GM18511 (cell line): ENCODE measurements at regions not wholly inside any gene's neighbourhood (a gene's known extent, or its start where the extent isn't known, plus 50 kb on each side); places are given as distances from the start of the nearest gene placed in this dataset.
"Not testable (repeated sequence)": the region's sequence is repeated elsewhere in the genome, so short reads cannot be mapped to it uniquely, and the experiment has no call there.

Experiments
- ATAC-seq: cut with Tn5 transposase; IDR thresholded peaks from one replicate; pipeline ENCODE4 v1.9.1; 2021; ENCODE audit warnings: mild to moderate bottlenecking, moderate library complexity; ENCODE audit not compliant: unreplicated experiment

- no peak for ATAC-seq
Observed at GRCh38 chr5:4013106-4013898, 417.7 kb downstream of the IRX1 start.

GRCh38 chr5:4015709-4016108 lies 420.1 kb downstream of the IRX1 start:
- ATAC-seq = no peak

GRCh38 chr5:4017076-4017803 lies 421.6 kb downstream of the IRX1 start:
- no peak for ATAC-seq

GRCh38 chr5:4018007-4018406 lies 422.4 kb downstream of the IRX1 start:
- no peak for ATAC-seq

DNA sequence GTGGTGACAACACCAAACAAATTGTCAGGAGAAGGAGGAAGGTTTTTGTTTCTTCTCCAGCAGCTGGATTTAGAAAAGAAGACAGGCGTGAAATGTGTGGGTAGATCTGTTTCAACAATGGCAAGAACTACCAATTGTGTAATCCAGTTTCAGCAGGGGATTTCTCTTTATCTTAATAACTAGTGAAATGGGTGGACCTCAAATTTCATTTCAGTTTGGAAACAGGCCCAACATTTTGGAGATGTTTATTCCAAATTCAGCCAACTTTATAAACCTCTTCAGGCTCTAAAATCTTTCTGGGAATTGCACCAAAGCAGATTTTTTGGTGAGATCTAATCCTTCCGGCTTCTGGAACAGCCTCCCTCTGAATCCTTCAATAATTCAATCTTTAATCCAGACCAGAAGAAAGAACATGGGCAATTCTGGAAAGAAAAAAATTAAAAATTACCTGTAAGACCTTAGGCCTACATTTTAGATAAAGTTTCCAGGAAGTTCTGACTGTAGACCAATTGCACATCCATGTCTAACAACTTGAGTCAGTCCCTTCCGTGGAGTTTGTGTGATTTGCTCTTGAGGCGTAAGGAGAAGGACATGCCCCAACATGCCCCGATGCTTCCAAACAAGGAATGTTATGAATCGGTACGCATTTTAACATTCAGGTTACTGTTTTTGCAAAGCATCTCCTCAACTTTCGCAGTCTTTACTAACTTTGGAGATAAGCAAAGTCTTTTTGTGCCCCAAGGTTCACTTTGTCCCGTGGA lies 423.6 kb downstream of the IRX1 start:
- ATAC-seq = no peak

- ATAC-seq = no peak
Observed at GRCh38 chr5:4019841-4020240, 424.2 kb downstream of the IRX1 start.

- ATAC-seq = no peak
Observed at GRCh38 chr5:4020400-4020799, 424.8 kb downstream of the IRX1 start.

DNA sequence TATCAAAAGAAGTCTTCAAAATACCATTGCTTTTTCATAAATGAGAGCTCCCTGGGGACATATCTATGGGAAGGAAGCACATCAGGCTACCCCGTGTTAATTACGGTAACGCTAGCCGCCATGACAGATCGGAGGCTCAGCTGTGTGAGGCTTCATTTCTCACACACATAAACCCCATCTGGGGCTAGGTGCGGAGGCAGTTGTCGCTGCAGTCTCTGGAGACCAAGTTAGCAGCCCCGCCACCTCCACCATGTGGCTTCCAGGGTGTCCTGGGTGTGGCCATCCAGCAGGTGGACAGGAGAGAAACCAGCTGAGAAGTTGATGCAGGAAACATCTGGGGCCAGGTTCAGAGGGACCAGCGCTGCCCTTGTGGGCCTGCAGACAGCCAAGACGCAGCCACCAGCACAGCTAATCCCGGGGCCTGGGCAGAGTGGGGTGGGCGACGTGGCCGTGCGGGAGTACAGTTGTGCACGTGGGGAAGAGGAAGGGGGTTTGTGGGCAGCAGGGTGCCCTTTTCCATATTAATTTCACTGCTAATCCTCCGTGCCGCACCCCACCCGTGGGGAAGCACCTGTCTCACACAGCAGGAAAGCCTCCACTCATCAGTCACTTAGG lies 426.5 kb downstream of the IRX1 start:
- no peak for ATAC-seq

DNA sequence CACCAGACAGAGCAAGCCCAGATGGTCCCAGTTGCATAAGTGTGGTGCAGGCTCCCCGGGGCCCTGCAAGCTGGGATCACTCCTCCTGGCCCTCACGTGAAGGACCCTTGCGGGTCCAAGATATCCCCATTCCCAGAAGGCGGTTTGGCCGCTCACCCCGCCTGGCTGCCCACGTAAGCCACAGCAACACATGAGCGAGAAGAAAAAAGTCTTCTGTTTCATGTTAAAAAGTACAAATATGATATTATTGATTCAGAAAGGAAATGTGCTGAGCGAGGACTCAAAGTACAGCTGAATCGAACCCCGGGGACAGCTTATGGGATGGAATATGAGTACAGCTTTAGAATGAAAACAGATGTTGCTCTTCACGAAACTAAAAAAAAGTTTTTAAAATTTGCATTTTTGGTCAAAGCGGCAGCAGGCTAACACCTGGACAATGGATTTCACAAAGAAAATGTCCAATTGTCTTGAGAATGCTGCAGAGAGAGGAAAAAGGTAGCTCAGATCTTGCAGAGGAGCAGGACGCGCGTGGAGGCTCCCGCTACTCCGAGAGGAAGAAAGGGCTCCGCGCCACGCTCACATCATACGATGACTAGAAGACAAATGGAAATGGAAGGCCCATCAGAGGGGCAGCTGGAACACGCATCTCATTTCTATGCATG lies 427.6 kb downstream of the IRX1 start:
- ATAC-seq = no peak

- no peak for ATAC-seq
Observed at GRCh38 chr5:4023753-4024335, 428.2 kb downstream of the IRX1 start.

GRCh38 chr5:4027088-4027734 lies 431.6 kb downstream of the IRX1 start:
- no peak for ATAC-seq

DNA sequence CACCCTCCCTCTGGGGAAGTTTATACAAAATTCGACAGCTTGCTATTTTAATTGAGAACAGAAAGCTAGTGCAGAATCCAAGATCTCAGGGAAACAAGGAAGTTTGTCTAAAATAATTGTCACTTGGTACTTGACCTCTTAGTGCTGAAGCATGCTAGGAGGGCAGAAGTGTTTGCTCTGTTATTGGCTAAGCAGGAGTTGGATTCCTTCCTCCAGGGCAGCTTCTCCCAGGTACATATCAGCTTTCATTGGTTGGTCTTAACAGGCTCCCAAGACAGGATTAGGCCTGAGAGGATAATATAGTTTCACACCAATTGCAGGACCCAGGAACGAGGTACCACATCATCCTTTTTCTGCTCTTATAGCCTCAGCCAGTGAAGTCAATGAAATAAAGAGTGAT lies 432.8 kb downstream of the IRX1 start:
- ATAC-seq = no peak

DNA sequence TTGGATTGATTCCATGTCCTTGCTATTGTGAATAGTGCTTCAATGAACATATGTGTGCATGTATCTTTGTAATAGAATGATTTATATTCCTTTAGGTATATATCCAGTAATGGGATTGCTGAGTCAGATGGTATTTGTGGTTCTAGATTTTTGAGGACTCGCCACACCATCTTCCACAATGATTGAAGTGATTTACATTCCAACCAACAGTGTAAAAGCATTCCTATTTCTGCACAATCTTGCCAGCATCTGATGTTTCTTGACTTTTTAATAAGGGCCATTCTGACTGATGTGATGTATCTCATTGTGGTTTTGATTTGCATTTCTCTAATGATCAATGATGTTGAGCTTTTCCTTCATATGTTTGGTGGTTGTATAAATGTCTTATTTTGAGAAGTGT lies 437.9 kb downstream of the IRX1 start:
- not testable (repeated sequence) for ATAC-seq

GRCh38 chr5:4036861-4037260 lies 441.2 kb downstream of the IRX1 start:
- no peak for ATAC-seq

DNA sequence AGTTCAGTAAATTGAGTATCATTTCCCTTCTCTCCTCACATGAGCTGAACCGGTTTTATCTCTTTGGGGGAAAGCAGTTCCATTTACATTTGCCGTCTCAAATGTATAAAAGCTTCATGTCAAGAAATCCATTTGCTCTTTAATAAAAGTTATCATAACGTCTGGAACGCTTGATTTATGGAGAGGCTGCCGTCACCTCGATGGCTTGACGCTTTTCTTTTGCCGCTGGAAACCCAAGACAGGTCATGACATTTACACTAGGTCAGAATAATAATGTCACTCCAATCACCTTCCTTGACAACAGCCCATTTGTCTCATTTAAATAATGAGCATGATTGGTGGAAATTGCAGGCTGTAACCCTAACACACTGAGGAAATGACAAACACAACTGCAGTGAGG lies 443.4 kb downstream of the IRX1 start:
- ATAC-seq = no peak

- no peak for ATAC-seq
Observed at GRCh38 chr5:4042311-4042710, 446.7 kb downstream of the IRX1 start.

- ATAC-seq = no peak
Observed at GRCh38 chr5:4043135-4043534, 447.5 kb downstream of the IRX1 start.

GRCh38 chr5:4044881-4045280 lies 449.2 kb downstream of the IRX1 start:
- ATAC-seq = no peak

DNA sequence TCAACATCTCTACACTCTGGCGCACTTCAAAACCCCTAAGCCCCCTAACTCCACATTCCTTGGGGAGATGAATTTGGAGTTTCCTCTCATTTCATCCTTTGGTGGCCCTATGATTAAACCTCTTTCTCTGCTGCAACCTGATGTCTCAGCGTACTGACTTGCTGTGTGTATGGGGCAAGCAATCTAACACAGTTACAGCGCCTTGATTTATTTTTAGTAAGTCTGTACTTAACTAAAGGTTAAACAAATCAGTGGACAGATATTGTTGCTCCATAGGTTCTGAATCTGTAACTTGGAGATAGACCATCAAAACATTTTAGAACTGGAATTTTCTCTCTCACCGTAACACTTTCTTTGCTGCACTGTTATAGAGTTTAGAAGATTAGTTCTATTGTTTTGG lies 452.8 kb downstream of the IRX1 start:
- ATAC-seq = no peak

- ATAC-seq = no peak
Observed at GRCh38 chr5:4050203-4050602, 454.6 kb downstream of the IRX1 start.
